ENCODE measurements at regions not wholly inside any gene's neighbourhood (a gene's known extent, or its start where the extent isn't known, plus 50 kb on each side); places are given as distances from the start of the nearest gene placed in this dataset.
"Not testable (repeated sequence)": the region's sequence is repeated elsewhere in the genome, so short reads cannot be mapped to it uniquely, and the experiment has no call there.

- DNase-seq: no peak
Measured at GRCh38 chr14:36465178-36465577, 54.9 kb downstream of the NKX2-1 start.

- no peak for DNase-seq
Measured at GRCh38 chr14:36462890-36463289, 57.1 kb downstream of the NKX2-1 start.

- DNase-seq: no peak
Measured at GRCh38 chr14:36455241-36455627, 64.8 kb downstream of the NKX2-1 start.

GRCh38 chr14:36454599-36455240 lies 65.3 kb downstream of the NKX2-1 start:
- DNase-seq: no peak

GRCh38 chr14:36452860-36453259 lies 67.2 kb downstream of the NKX2-1 start:
- no peak for DNase-seq

- no peak for DNase-seq
Measured at GRCh38 chr14:36451310-36452065, 68.5 kb downstream of the NKX2-1 start.

GRCh38 chr14:36450550-36450949 lies 69.5 kb downstream of the NKX2-1 start:
- no peak for DNase-seq

GRCh38 chr14:36449903-36450302 lies 70.1 kb downstream of the NKX2-1 start:
- no peak for DNase-seq

- DNase-seq: no peak
Measured at GRCh38 chr14:36443374-36443773, 76.7 kb downstream of the NKX2-1 start.

GRCh38 chr14:36442824-36443241 lies 77.2 kb downstream of the NKX2-1 start:
- no peak for DNase-seq

- DNase-seq: no peak
Measured at GRCh38 chr14:36441283-36441682, 78.7 kb downstream of the NKX2-1 start.

GRCh38 chr14:36439766-36440165 lies 80.3 kb downstream of the NKX2-1 start:
- DNase-seq: no peak

GRCh38 chr14:36438883-36439282 lies 81.1 kb downstream of the NKX2-1 start:
- DNase-seq: no peak

- no peak for DNase-seq
Measured at GRCh38 chr14:36430662-36431084, 89.4 kb downstream of the NKX2-1 start.

- DNase-seq: no peak
Measured at GRCh38 chr14:36430169-36430568, 89.9 kb downstream of the NKX2-1 start.

- DNase-seq: no peak
Measured at GRCh38 chr14:36429692-36430091, 90.3 kb downstream of the NKX2-1 start.

- DNase-seq: no peak
Measured at GRCh38 chr14:36428350-36428749, 91.7 kb downstream of the NKX2-1 start.

- DNase-seq: no peak
Measured at GRCh38 chr14:36426836-36427235, 93.2 kb downstream of the NKX2-1 start.

GRCh38 chr14:36426113-36426512 lies 93.9 kb downstream of the NKX2-1 start:
- DNase-seq: no peak

- no peak for DNase-seq
Measured at GRCh38 chr14:36424478-36425102, 95.4 kb downstream of the NKX2-1 start.

GRCh38 chr14:36423430-36423829 lies 96.6 kb downstream of the NKX2-1 start:
- DNase-seq: no peak

GRCh38 chr14:36420149-36420687 lies 99.8 kb upstream of the MBIP start:
- no peak for DNase-seq

GRCh38 chr14:36418937-36419336 lies 98.5 kb upstream of the MBIP start:
- DNase-seq: no peak

GRCh38 chr14:36411951-36412350 lies 91.5 kb upstream of the MBIP start:
- DNase-seq: not testable (repeated sequence)
